Keratinocyte (primary cell): ENCODE measurements at regions not wholly inside any gene's neighbourhood (a gene's known extent, or its start where the extent isn't known, plus 50 kb on each side); places are given as distances from the start of the nearest gene placed in this dataset.

Source experiments
- DNase-seq: peaks from one replicate; pipeline ENCODE4 v3.0.0-alpha.2; 2011; ENCODE audit warnings: low read depth, missing footprints, low spot score
- FAIRE-seq: peaks from 2 replicates; lab custom pipeline; 2011; peaks lifted over from hg19 to GRCh38; lab: Jason Lieb, UNC
- H2AFZ ChIP-seq: 2 replicates; pipeline ENCODE4 v1.6.0; 2012; ENCODE audit warnings: low read length, control low read depth, inconsistent platforms; ENCODE audit not compliant: control insufficient read depth
- H3K27ac ChIP-seq: 2 replicates; pipeline ENCODE4 v1.5.1; 2011; ENCODE audit warnings: low read length; ENCODE audit not compliant: control insufficient read depth, insufficient read depth
- H3K27me3 ChIP-seq: 3 replicates; pipeline ENCODE4 v1.6.0; 2011; ENCODE audit warnings: low read length; ENCODE audit not compliant: control insufficient read depth, insufficient read depth; ENCODE audit errors: extremely low read depth
- H3K36me3 ChIP-seq, 2 experiments: 2 replicates in 1 of 2; 3 replicates in 1 of 2; pipeline ENCODE4 v1.5.1; 2011; ENCODE audit warnings: low read length in 2 of 2, mild to moderate bottlenecking in 1 of 2; ENCODE audit not compliant: control insufficient read depth in 2 of 2, insufficient read depth in 2 of 2; ENCODE audit errors: extremely low read depth in 1 of 2
- H3K4me1 ChIP-seq: 3 replicates; pipeline ENCODE4 v1.5.1; 2011; ENCODE audit warnings: low read length; ENCODE audit not compliant: control insufficient read depth, insufficient read depth; ENCODE audit errors: extremely low read depth
- H3K4me2 ChIP-seq: 3 replicates; pipeline ENCODE4 v1.6.0; 2011; ENCODE audit warnings: low read depth, low read length; ENCODE audit not compliant: control insufficient read depth, insufficient read depth; ENCODE audit errors: extremely low read depth
- H3K4me3 ChIP-seq, 3 experiments: fragments of 200-600 bp in 1 of 3; sonication (generic) in 1 of 3; 2 replicates in 2 of 3; 3 replicates in 1 of 3; pipeline ENCODE4 v1.5.1; 2011 to 2016; ENCODE audit warnings: low read length in 3 of 3, mild to moderate bottlenecking in 3 of 3, control low read depth in 2 of 3, inconsistent platforms in 1 of 3, low read depth in 1 of 3, mixed read lengths in 1 of 3, mixed run types in 1 of 3, moderate library complexity in 1 of 3; ENCODE audit not compliant: control insufficient read depth in 2 of 3, insufficient read depth in 2 of 3; ENCODE audit errors: extremely low read depth in 1 of 3
- H3K79me2 ChIP-seq: 2 replicates; pipeline ENCODE4 v1.6.0; 2012; ENCODE audit warnings: low read length; ENCODE audit not compliant: control insufficient read depth, insufficient read depth
- H3K9ac ChIP-seq: 3 replicates; pipeline ENCODE4 v1.6.0; 2011; ENCODE audit warnings: low read length; ENCODE audit not compliant: control insufficient read depth, insufficient read depth; ENCODE audit errors: extremely low read depth
- H3K9me1 ChIP-seq: 3 replicates; pipeline ENCODE4 v1.6.0; 2011; ENCODE audit warnings: low read length; ENCODE audit not compliant: control insufficient read depth, insufficient read depth; ENCODE audit errors: extremely low read depth
- H3K9me3 ChIP-seq: 2 replicates; pipeline ENCODE4 v1.5.1; 2012; ENCODE audit warnings: low read depth, low read length; ENCODE audit not compliant: control insufficient read depth
- H4K20me1 ChIP-seq: 3 replicates; pipeline ENCODE4 v1.6.0; 2011; ENCODE audit warnings: low read length; ENCODE audit not compliant: control insufficient read depth, insufficient read depth; ENCODE audit errors: extremely low read depth
- EZH2 ChIP-seq: IDR thresholded peaks from one replicate; pipeline ENCODE4 v1.6.1; 2012; ENCODE audit warnings: inconsistent platforms, mild to moderate bottlenecking, low read length, moderate library complexity
- dilution Hi-C: fragments of 300-500 bp; cut with MboI; formaldehyde crosslinking; loops from one replicate; pipeline ENCODE4 v1.7.0; 2020; ENCODE audit warnings: low sequenced_read_pairs; ENCODE audit not compliant: extremely low pct_ligation_motif_present
- TF ChIP-seq, protein P1 (sequence below), 3 experiments: IDR thresholded peaks in 1 of 3; conservative IDR thresholded peaks in 1 of 3; optimal IDR thresholded peaks in 1 of 3; 2 replicates in 2 of 3; 3 replicates in 1 of 3; pipeline versions ENCODE3 to v1.5.1; 2011; ENCODE audit warnings: low read length in 3 of 3, mild to moderate bottlenecking in 3 of 3, moderate library complexity in 2 of 3, control low read depth in 1 of 3, inconsistent platforms in 1 of 3; ENCODE audit not compliant: insufficient read depth in 2 of 3; ENCODE audit errors: extremely low read depth in 1 of 3

GRCh38 chr1:80059940-80060339 lies 1053.4 kb upstream of the ADGRL4 start:
- no peak overlapping the region for H3K4me2 ChIP-seq
- DNase-seq (no peak), FAIRE-seq (no peak)
- H3K27me3 ChIP-seq = no peaks in the 10 kb centered on the region
- peaks cover 5% of the 10 kb centered on the region for H3K4me1 ChIP-seq
- H3K36me3 ChIP-seq = no peaks in the 10 kb centered on the region
- no peak overlapping the region for H3K9ac ChIP-seq
- peak overlapping the region; percentile 43 for H2AFZ ChIP-seq
- no peaks in the 10 kb centered on the region for H3K79me2 ChIP-seq
- TF ChIP-seq EZH2 = no peak
- TF ChIP-seq, protein P1, sequence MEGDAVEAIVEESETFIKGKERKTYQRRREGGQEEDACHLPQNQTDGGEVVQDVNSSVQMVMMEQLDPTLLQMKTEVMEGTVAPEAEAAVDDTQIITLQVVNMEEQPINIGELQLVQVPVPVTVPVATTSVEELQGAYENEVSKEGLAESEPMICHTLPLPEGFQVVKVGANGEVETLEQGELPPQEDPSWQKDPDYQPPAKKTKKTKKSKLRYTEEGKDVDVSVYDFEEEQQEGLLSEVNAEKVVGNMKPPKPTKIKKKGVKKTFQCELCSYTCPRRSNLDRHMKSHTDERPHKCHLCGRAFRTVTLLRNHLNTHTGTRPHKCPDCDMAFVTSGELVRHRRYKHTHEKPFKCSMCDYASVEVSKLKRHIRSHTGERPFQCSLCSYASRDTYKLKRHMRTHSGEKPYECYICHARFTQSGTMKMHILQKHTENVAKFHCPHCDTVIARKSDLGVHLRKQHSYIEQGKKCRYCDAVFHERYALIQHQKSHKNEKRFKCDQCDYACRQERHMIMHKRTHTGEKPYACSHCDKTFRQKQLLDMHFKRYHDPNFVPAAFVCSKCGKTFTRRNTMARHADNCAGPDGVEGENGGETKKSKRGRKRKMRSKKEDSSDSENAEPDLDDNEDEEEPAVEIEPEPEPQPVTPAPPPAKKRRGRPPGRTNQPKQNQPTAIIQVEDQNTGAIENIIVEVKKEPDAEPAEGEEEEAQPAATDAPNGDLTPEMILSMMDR (optimal IDR thresholded peaks at IDR 0.05 in 1 of 3, IDR thresholded peaks at IDR 0.05 in 1 of 3, conservative IDR thresholded peaks at IDR 0.05 in 1 of 3; ENCODE audit: extremely low read depth in 1 of 3, insufficient read depth in 2 of 3, low read length in 3 of 3) = no peak
- H3K9me1 ChIP-seq = no peaks in the 10 kb centered on the region
- no peak overlapping the region for H3K4me3 ChIP-seq
- no peaks in the 10 kb centered on the region for H4K20me1 ChIP-seq
- no peak overlapping the region for H3K27ac ChIP-seq
- dilution Hi-C loops = no loop called here
- H3K9me3 ChIP-seq = no peaks in the 10 kb centered on the region

GRCh38 chr1:80056179-80056578 lies 1049.6 kb upstream of the ADGRL4 start:
- no peak overlapping the region for H2AFZ ChIP-seq
- no peak overlapping the region for H3K9ac ChIP-seq
- peaks cover 4% of the 10 kb centered on the region for H3K4me1 ChIP-seq
- DNase-seq (no peak), FAIRE-seq (peak; percentile 56)
- H3K27me3 ChIP-seq = no peaks in the 10 kb centered on the region
- no peaks in the 10 kb centered on the region for H3K36me3 ChIP-seq
- peak overlapping the region; percentile 28 for H3K27ac ChIP-seq
- no peaks in the 10 kb centered on the region for H4K20me1 ChIP-seq
- no peak overlapping the region for H3K4me3 ChIP-seq
- no peaks in the 10 kb centered on the region for H3K79me2 ChIP-seq
- TF ChIP-seq EZH2 = no peak
- TF ChIP-seq, protein P1 (optimal IDR thresholded peaks at IDR 0.05 in 1 of 3, IDR thresholded peaks at IDR 0.05 in 1 of 3, conservative IDR thresholded peaks at IDR 0.05 in 1 of 3; ENCODE audit: extremely low read depth in 1 of 3, insufficient read depth in 2 of 3, low read length in 3 of 3) = no peak
- no peak overlapping the region for H3K4me2 ChIP-seq
- dilution Hi-C loops = no loop called here
- no peaks in the 10 kb centered on the region for H3K9me3 ChIP-seq
- H3K9me1 ChIP-seq = no peaks in the 10 kb centered on the region
